Stimulated activated CD4-positive, alpha-beta T cell treated with anti-CD3 and anti-CD28 coated beads, Interleukin-2, amount 100 ng/mL, for 4 hours (primary cell): ENCODE measurements at regions not wholly inside any gene's neighbourhood (a gene's known extent, or its start where the extent isn't known, plus 50 kb on each side); places are given as distances from the start of the nearest gene placed in this dataset.
"Not testable (repeated sequence)": the region's sequence is repeated elsewhere in the genome, so short reads cannot be mapped to it uniquely, and the experiment has no call there.

Experiments
- DNase-seq: peaks from one replicate; pipeline ENCODE4 v3.0.0-alpha.2; 2020; ENCODE audit warnings: low read depth

DNA sequence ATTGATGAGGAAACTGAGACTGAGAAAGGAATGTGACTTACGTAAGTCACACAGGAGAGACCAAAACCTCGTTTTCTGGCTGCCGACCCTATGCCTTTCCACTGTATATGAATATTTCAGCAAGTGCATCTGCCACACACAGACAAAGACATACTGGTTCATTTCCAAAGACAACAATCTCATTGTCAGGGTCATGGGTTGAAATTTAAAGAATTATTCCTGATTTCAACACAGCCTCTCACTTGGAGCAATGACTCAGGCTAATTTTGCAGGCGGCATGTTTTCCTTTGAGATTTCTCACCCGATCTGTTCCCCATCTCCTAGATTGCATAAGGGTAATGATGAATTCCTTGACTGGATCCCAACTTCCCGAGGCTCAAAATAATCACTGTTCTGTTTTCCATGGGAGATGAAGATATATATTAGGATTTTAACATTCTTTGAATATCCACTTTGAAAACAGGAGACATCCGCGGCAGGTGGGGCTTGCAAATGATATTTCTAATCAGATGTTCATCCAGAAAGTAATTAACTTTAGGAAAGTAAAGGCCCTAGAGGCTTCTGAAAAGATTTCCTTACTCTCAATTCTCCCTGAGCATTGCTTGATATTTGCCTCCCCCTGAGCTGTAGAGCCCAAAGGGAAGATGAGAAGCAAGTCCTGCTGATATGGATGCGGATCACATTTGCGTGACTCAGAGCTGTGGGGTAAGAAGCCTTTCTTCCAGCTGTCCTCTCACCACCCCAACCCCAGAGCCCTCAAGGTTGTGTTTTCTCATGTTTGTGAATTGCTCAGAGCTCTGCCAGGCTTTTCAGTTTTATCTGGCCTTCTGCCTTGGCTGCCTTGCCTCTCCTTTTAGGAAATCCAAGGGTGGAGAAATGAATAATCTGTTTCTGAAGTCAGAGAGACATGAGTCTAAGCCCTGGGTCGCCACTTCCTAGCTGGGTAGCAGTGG, 361.1 kb upstream of the BOD1L1 start:
- no peak for DNase-seq

GRCh38 chr4:13989501-13989900, 362.0 kb upstream of the BOD1L1 start:
- DNase-seq = no peak

- DNase-seq = no peak
Measured at GRCh38 chr4:13990596-13991589, 363.4 kb upstream of the BOD1L1 start.

DNA sequence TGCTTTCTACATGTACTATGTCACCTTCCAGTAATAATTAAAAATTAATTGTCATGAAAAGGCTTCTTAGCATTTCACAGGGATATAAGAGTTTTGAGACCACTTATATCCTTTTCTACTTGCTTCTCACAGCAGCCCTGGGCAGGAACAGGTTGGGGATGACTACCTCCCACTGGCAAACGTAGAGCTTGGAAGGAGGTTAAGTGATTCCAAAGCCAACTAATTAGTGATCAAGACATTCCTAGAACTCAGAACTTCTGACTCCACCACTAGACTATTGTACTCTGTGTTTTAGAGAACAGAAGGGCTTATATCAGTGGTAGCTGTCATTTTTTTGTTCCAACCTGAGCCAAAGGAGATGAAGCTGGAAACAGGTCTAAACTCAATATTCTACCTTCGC, 364.5 kb upstream of the BOD1L1 start:
- DNase-seq = no peak

- DNase-seq = no peak
Measured at GRCh38 chr4:13992975-13993520, 365.5 kb upstream of the BOD1L1 start.

GRCh38 chr4:13994016-13994415, 366.5 kb upstream of the BOD1L1 start:
- no peak for DNase-seq

DNA sequence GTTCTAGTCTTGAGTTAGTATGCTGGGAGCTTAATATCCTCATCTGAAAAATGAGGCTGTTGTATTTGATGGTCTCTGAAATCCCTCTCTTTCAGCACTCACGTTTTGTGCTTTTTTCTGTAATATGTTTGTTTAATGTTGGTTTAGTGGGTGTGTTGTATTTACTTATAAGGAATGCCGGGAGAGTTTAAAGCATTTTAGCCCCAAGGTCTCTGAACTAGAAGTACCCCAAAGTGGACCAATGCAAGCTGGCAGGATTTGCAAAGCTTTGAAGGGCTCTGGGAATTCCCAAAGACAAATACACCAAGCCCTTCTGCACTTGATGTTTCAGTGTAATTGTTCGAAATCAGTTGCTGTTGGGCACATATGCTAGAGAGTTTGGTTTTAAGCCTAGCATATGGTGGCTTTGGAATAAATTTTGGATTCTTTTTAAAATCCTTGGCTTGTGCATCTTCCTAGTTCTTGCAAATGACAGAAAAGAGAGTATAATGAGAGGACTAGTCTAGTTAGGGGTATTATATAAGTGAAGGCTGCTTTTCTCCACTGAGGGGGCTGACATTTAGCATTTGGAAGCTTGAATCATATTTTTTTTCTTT, 371.4 kb upstream of the BOD1L1 start:
- no peak for DNase-seq

DNA sequence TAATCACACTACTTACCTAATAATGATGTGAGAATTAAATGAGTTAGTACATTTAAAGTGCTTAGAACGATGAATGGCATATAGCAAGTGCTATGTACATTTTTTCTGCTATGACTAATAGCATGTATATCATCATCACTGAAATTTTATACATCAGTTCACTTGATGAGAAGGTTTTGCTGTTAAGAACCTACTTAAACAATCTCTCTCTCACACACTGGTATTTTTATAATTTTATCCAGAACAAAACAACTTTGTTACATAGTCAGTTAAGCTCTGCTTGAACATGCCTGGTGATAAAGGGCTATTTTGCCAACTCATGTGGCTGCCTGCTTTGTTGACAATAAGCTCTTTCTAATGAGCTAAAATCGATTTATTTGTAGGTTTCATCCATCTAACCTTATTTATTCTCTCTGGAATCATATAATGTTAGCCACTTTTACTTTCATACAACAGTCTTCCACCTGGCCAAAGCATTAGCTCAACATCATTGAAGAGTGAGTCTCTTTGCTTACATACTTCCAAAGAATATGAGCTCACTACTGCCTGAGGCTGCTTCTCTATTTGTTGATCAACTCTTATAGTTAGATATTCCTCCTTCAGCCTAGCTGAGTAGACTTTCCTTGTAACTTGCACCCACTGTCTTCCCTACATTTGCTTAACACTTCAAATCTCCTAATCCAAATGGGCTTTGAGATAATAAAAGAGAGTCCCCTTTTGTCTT, 372.7 kb upstream of the BOD1L1 start:
- no peak for DNase-seq

GRCh38 chr4:14002331-14002730, 374.8 kb upstream of the BOD1L1 start:
- not testable (repeated sequence) for DNase-seq

DNA sequence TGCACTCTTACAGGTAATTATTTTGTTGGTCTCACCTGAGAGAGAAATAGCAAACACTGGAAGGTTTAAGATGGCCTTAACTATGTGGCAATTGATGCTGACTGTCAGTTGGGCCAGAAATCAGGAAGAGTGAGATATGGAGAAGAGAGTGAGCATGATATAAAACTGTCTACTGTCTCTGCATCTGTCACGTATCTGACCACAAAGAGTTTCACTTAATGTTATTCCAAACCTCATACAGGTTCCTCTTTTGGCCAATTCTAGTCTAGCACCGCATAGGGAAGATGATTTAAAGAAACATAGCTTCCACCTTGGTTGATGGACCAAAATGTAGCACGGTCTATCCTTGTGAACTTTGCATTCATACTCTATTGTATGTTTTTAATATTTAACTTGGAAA, 381.0 kb upstream of the BOD1L1 start:
- no peak for DNase-seq

DNA sequence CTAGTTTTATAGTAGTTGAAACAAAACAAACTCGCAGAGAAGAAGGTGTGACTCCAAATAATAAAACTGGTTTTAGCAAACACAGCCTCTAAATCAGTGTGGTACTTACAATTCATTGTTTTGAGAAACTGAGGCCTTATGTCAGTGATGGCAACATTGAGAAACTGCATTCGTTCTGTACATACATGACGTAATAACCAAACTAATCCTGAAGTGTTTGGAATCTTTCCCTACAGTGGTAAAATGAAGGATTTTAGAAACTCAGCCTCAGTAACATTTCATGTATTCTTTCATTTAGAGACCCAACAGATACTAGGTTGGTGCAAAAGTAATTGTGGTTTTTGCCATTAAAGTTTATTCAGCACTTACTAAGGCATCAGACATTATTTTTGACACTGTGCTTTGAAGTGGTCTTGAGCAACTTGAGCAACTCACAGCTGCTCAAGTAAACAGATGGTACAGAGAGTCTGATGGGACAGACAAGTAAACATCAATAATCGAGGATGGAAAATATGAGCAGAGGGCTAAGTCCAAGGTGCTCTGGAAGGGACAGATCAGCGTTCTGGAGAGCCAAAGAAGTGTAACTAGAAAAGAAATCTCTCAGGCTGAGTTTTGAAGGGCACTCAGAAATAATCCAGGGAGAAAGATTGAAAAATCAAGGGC, 390.8 kb upstream of the BOD1L1 start:
- DNase-seq = no peak

- DNase-seq = no peak
Measured at GRCh38 chr4:14022456-14022855, 394.9 kb upstream of the BOD1L1 start.

GRCh38 chr4:14023036-14023435, 395.5 kb upstream of the BOD1L1 start:
- no peak for DNase-seq

DNA sequence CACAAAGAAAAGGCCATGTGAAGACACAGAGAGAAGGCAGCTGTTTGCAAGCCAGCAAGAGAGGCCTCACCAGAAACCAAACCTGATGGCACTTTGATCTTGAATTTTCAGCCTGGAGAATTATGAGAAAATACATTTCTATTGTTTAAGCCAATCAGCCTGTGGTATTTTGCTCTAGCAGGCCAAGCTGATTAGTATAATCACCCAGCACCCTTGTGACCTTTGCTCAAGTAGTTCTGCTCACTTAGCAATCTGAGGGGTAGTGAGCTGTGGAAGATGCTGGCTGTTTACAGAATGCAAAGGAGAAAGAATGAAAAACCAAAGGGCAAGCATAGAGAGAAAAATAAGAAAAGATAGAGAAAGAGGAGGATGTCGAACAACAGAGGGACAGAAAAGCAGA, 396.4 kb upstream of the BOD1L1 start:
- no peak for DNase-seq

DNA sequence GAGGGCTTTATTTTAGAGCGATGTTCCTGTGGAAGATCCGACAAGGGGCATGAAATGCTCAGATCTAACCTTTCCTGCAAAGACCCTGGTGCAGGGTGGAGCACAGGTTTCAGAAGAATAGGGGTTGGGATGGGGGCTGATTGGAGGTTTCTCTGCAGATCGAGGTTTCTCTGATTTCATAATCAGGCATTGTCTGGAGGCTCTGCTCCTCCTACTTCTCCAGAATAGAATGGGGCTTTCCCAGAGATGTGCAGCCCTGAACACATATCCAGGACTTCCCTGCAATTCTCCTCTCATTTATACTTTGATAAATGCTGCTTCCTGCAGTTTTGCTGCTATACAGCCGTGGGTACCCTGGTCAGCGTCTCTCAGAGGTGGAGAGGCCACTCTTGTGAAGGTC, 397.6 kb upstream of the BOD1L1 start:
- DNase-seq = no peak

GRCh38 chr4:14025891-14026290, 398.4 kb upstream of the BOD1L1 start:
- no peak for DNase-seq

GRCh38 chr4:14028862-14029261, 401.3 kb upstream of the BOD1L1 start:
- no peak for DNase-seq

DNA sequence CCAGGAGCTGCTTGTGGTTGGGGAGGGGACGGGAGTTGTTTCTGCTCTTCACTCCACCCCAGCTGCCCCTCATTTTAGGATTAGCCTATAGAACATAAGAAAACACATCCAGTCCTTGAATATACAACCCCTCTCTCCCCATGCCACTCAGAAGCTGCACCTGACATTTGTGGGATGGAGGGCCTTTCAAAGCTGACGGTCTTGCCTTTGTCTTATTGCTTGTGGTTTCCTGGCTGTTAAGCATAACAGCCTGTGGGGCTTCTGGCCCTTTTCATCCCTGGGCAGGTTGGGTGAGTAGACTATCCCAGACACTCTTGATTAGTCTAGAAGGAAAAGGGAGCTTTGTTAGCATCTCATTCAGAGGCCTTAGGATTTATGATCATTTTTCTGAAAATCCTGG, 407.6 kb upstream of the BOD1L1 start:
- DNase-seq = no peak

GRCh38 chr4:14043203-14043602, 415.7 kb upstream of the BOD1L1 start:
- DNase-seq = no peak

DNA sequence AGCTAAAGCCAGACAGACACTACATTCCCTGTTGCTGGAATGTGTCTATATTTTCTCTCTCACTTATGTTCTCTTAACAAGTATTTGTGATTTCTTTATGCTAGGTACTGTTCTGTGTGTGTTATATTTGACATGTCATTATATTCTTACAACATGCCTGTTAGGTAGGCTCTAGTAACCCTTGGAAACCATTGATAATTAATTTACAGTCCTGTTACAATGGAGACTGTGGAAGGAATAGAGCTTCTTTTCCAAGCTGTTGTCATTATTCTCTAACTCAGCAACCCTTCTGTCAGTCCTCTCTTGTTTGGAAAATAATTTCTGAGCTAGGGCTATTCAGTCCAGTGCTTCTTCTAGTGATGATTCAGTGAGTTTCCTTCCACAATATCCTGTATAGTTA, 419.1 kb upstream of the BOD1L1 start:
- DNase-seq = no peak

GRCh38 chr4:14047840-14048239, 420.3 kb upstream of the BOD1L1 start:
- DNase-seq = no peak
